GM12878 (cell line): ENCODE measurements at regions not wholly inside any gene's neighbourhood (a gene's known extent, or its start where the extent isn't known, plus 50 kb on each side); places are given as distances from the start of the nearest gene placed in this dataset.
"Not testable (repeated sequence)": the region's sequence is repeated elsewhere in the genome, so short reads cannot be mapped to it uniquely, and the experiment has no call there.

Experiments used
- ATAC-seq: fragments of 200-7000 bp; cut with Tn5 transposase; 3 replicates; pipeline ENCODE4 v1.9.1; 2020; ENCODE audit warnings: mild to moderate bottlenecking, moderate library complexity
- BruUV-seq: library from RNA; stranded (reverse); fragments of 400-500 nt; replicated peaks from 2 replicates; lab custom pipeline; 2021; lab: Mats Ljungman, UMichigan
- CTCF ChIA-PET: fragments of 300-600 bp; sonication (Branson Sonifier 250); formaldehyde crosslinking; extraction: SDS; loops from one replicate; lab custom pipeline; 2021; ENCODE audit warnings: inconsistent platforms; lab: Yijun Ruan, JAX
- POLR2A ChIA-PET: fragments of 350-600 bp; formaldehyde crosslinking; extraction: SDS; loops from one replicate; lab custom pipeline; 2021; ENCODE audit warnings: inconsistent platforms; lab: Charles Lee
- RAD21 ChIA-PET: fragments of 300-600 bp; sonication (Branson Sonifier 250); formaldehyde crosslinking; loops from one replicate; lab custom pipeline; 2023; ENCODE audit warnings: antibody characterized with exemption; ENCODE audit not compliant: unreplicated experiment; lab: Charles Lee
- SMC1A ChIA-PET: fragments of 300-600 bp; sonication (Branson Sonifier 250); formaldehyde crosslinking; loops from one replicate; lab custom pipeline; 2023; ENCODE audit not compliant: unreplicated experiment, uncharacterized antibody; lab: Charles Lee
- DNase-seq: peaks from one replicate; pipeline ENCODE4 v3.0.0-alpha.2; 2011; ENCODE audit warnings: low read depth, low spot score
- FAIRE-seq: peaks from 3 replicates; lab custom pipeline; 2011; peaks lifted over from hg19 to GRCh38; lab: Jason Lieb, UNC
- H2AFZ ChIP-seq: 2 replicates; pipeline ENCODE4 v1.6.0; 2011; ENCODE audit warnings: low read depth, low read length, control low read depth; ENCODE audit not compliant: control insufficient read depth
- H3K27ac ChIP-seq: 2 replicates; pipeline ENCODE4 v1.5.1; 2011; ENCODE audit warnings: control low read depth; ENCODE audit not compliant: control insufficient read depth, insufficient read depth
- H3K27me3 ChIP-seq, 2 experiments: replicated peaks in 1 of 2; 2 replicates each; pipeline versions ENCODE4 v1.6.0 to v1.6.1; 2011; ENCODE audit warnings: low read length in 1 of 2; ENCODE audit not compliant: control insufficient read depth in 2 of 2, insufficient read depth in 2 of 2
- H3K36me3 ChIP-seq, 2 experiments: 2 replicates each; pipeline ENCODE4 v1.5.1; 2011; ENCODE audit warnings: low read length in 1 of 2; ENCODE audit not compliant: control insufficient read depth in 2 of 2, insufficient read depth in 2 of 2
- H3K4me1 ChIP-seq: 2 replicates; pipeline ENCODE4 v1.6.1; 2011; ENCODE audit warnings: mild to moderate bottlenecking, low read length, moderate library complexity, mixed read lengths; ENCODE audit not compliant: control insufficient read depth, insufficient read depth
- H3K4me2 ChIP-seq: 2 replicates; pipeline ENCODE4 v1.6.0; 2011; ENCODE audit warnings: control low read depth; ENCODE audit not compliant: control insufficient read depth, insufficient read depth
- H3K4me3 ChIP-seq: fragments of 200-600 bp; sonication (generic); 2 replicates; pipeline ENCODE4 v1.5.1; 2016
- H3K79me2 ChIP-seq: 2 replicates; pipeline ENCODE4 v1.6.0; 2011; ENCODE audit warnings: low read length; ENCODE audit not compliant: control insufficient read depth, insufficient read depth
- H3K9ac ChIP-seq: 2 replicates; pipeline ENCODE4 v1.8.0; 2011; ENCODE audit warnings: low read length, control low read depth, mixed read lengths; ENCODE audit not compliant: control insufficient read depth, insufficient read depth
- H3K9me3 ChIP-seq: replicated peaks from 3 replicates; pipeline ENCODE4 v1.5.1; 2011; ENCODE audit warnings: mild to moderate bottlenecking, low read length; ENCODE audit not compliant: control insufficient read depth, insufficient read depth
- H4K20me1 ChIP-seq: 2 replicates; pipeline ENCODE4 v1.6.0; 2011; ENCODE audit not compliant: control insufficient read depth, insufficient read depth
- CTCF ChIP-seq, 3 experiments: IDR thresholded peaks in 2 of 3; conservative IDR thresholded peaks in 1 of 3; 2 replicates each; pipeline ENCODE4 v1.5.1; 2011; ENCODE audit warnings: low read depth in 3 of 3, low read length in 3 of 3, mild to moderate bottlenecking in 3 of 3, control low read depth in 2 of 3, moderate library complexity in 2 of 3, inconsistent platforms in 1 of 3, mixed read lengths in 1 of 3; ENCODE audit not compliant: control insufficient read depth in 2 of 3, insufficient read depth in 1 of 3; ENCODE audit errors: extremely low read depth in 1 of 3
- EP300 ChIP-seq, 2 experiments: fragments of 150-350 bp in 1 of 2; IDR thresholded peaks; 2 replicates each; pipeline ENCODE4 v1.6.1; 2011 to 2012; ENCODE audit warnings: low read depth in 2 of 2, low read length in 2 of 2, borderline replicate concordance in 1 of 2, improper control_type of control experiment in 1 of 2, inconsistent platforms in 1 of 2; ENCODE audit not compliant: control insufficient read depth in 1 of 2
- FOS ChIP-seq: IDR thresholded peaks from 3 replicates; pipeline ENCODE4 v1.6.1; 2011; ENCODE audit warnings: borderline replicate concordance; ENCODE audit not compliant: insufficient read length; ENCODE audit errors: extremely low read depth
- HDAC6 ChIP-seq: fragments of 200-600 bp; sonication (generic); IDR thresholded peaks from one replicate; pipeline ENCODE4 v1.8.0; 2017; ENCODE audit warnings: antibody characterized with exemption; ENCODE audit not compliant: unreplicated experiment
- JUNB ChIP-seq: IDR thresholded peaks from 2 replicates; pipeline ENCODE4 v1.6.1; 2016; ENCODE audit warnings: antibody characterized with exemption, mild to moderate bottlenecking
- TCF12 ChIP-seq: IDR thresholded peaks from 2 replicates; pipeline ENCODE4 v1.6.1; 2011; ENCODE audit warnings: low read depth, mild to moderate bottlenecking, low read length
- TCF3 ChIP-seq: IDR thresholded peaks from 2 replicates; pipeline ENCODE4 v1.6.1; 2012; ENCODE audit warnings: low read depth, mild to moderate bottlenecking, low read length, borderline replicate concordance; ENCODE audit not compliant: insufficient read depth
- ZNF207 ChIP-seq: fragments of 450-650 bp; IDR thresholded peaks from 2 replicates; pipeline ENCODE4 v1.6.1; 2014; ENCODE audit warnings: antibody characterized with exemption, mild to moderate bottlenecking, borderline replicate concordance
- WGBS: methylation state at CpG from one replicate; pipeline ENCODE4 v1.1.6; 2016; ENCODE audit warnings: low lambda C conversion rate; ENCODE audit not compliant: insufficient replicate concordance, insufficient coverage; ENCODE audit errors: missing lambda C conversion rate; 5-methylcytosine and 5-hydroxymethylcytosine counted together
- in situ Hi-C: fragments of 300-500 bp; cut with MboI; formaldehyde crosslinking; loops from 9 replicates; pipeline ENCODE4 v1.14.3; 2018; ENCODE audit warnings: mixed read lengths
- intact Hi-C: fragments of 100-400 bp; cut with micrococcal nuclease; formaldehyde crosslinking; loops from one replicate; pipeline ENCODE4 v1.14.2; 2022; ENCODE audit not compliant: unreplicated experiment
- TF ChIP-seq, protein P1 (sequence below): IDR thresholded peaks from 2 replicates; pipeline ENCODE4 v1.6.1; 2011; ENCODE audit warnings: borderline replicate concordance, low read depth, mild to moderate bottlenecking, moderate library complexity, low read length; ENCODE audit not compliant: insufficient read depth, poor library complexity, severe bottlenecking
- TF ChIP-seq, protein P2 (sequence below): fragments of 150-350 bp; IDR thresholded peaks from 2 replicates; pipeline ENCODE4 v1.6.1; 2014; ENCODE audit warnings: mild to moderate bottlenecking, low read depth, low read length

DNA sequence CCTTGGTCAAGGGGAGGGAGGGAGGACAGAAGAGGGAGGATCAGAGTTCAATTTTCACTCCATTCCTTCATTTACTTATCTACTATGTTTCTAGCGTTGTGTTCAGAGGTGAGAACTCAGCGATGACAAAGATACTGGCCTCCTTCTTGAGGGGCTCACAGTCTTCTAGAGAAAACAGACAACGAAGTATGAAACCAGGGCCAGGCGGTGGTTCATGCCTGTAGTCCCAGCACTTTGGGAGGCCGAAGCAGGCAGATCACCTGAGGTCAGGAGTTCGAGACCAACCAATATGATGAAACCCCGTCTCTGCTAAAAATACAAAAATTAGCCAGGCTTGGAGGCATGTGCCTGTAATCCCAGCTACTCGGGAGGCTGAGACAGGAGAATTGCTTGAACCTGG, 277.4 kb downstream of the MYCN start:
- CTCF ChIA-PET = interaction anchor here (0.7 to 1.6 kb wide), 2 partner anchors 441 to 581 kb away, joined by 3 read pairs; no protein-coding TSS in a partner anchor
- H3K36me3 ChIP-seq, H3K9me3 ChIP-seq, H3K4me3 ChIP-seq, ATAC-seq, H3K27me3 ChIP-seq, H2AFZ ChIP-seq, SMC1A ChIA-PET, H3K4me1 ChIP-seq, H3K9ac ChIP-seq, DNase-seq, H4K20me1 ChIP-seq, POLR2A ChIA-PET, in situ Hi-C loops, H3K79me2 ChIP-seq, BruUV-seq, H3K4me2 ChIP-seq, H3K27ac ChIP-seq, FAIRE-seq: not testable (repeated sequence)
- 35% methylated on average over 8 of the region's 8 CpGs for WGBS
- intact Hi-C loops = loop anchor here (5.0 kb wide), 1 partner anchor 580 kb away; no protein-coding TSS in a partner anchor
- RAD21 ChIA-PET = interaction anchor here (0.6 kb wide), 2 partner anchors 250 to 1831 kb away, joined by 3 to 4 read pairs; no protein-coding TSS in a partner anchor

- ChIA-PET RAD21 (no interaction called here), SMC1A (no interaction called here), CTCF (interaction anchor here (0.7 kb wide), 1 partner anchor 441 kb away, joined by 3 read pairs; no protein-coding TSS in a partner anchor), POLR2A (no interaction called here)
- Histone ChIP-seq H3K4me1 (no peaks in the 10 kb centered on the region), H2AFZ (no peak overlapping the region), H3K27ac (no peak overlapping the region), H4K20me1 (no peaks in the 10 kb centered on the region), H3K27me3 (no peaks in the 10 kb centered on the region), H3K9me3 (no peaks in the 10 kb centered on the region), H3K79me2 (no peaks in the 10 kb centered on the region), H3K4me3 (no peak overlapping the region), H3K4me2 (no peak overlapping the region), H3K9ac (no peak overlapping the region), H3K36me3 (no peaks in the 10 kb centered on the region)
- intact Hi-C loops (loop anchor here (5.0 kb wide), 1 partner anchor 580 kb away; no protein-coding TSS in a partner anchor), in situ Hi-C loops (no loop called here)
- FAIRE-seq = no peak
- no peak for ATAC-seq
- DNase-seq = no peak
- 2% methylated on average over 4 of the region's 4 CpGs for WGBS
- BruUV-seq = no TSS peak
- TF ChIP-seq FOS = no peak
- TF ChIP-seq ZNF207 = no peak
- TF ChIP-seq TCF12 = no peak
- TF ChIP-seq HDAC6 = no peak
- no peak for TF ChIP-seq TCF3
- no peak for TF ChIP-seq JUNB
- TF ChIP-seq, protein P1, sequence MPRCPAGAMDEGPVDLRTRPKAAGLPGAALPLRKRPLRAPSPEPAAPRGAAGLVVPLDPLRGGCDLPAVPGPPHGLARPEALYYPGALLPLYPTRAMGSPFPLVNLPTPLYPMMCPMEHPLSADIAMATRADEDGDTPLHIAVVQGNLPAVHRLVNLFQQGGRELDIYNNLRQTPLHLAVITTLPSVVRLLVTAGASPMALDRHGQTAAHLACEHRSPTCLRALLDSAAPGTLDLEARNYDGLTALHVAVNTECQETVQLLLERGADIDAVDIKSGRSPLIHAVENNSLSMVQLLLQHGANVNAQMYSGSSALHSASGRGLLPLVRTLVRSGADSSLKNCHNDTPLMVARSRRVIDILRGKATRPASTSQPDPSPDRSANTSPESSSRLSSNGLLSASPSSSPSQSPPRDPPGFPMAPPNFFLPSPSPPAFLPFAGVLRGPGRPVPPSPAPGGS = no peak
- TF ChIP-seq EP300 (IDR thresholded peaks at IDR 0.05; ENCODE audit: borderline replicate concordance in 1 of 2, control insufficient read depth in 1 of 2, low read depth in 2 of 2, low read length in 2 of 2) = no peak
- TF ChIP-seq CTCF (IDR thresholded peaks at IDR 0.05 in 2 of 3, conservative IDR thresholded peaks at IDR 0.05 in 1 of 3; ENCODE audit: control insufficient read depth in 2 of 3, extremely low read depth in 1 of 3, insufficient read depth in 1 of 3, low read depth in 3 of 3, low read length in 3 of 3) = no peak
- TF ChIP-seq, protein P2, sequence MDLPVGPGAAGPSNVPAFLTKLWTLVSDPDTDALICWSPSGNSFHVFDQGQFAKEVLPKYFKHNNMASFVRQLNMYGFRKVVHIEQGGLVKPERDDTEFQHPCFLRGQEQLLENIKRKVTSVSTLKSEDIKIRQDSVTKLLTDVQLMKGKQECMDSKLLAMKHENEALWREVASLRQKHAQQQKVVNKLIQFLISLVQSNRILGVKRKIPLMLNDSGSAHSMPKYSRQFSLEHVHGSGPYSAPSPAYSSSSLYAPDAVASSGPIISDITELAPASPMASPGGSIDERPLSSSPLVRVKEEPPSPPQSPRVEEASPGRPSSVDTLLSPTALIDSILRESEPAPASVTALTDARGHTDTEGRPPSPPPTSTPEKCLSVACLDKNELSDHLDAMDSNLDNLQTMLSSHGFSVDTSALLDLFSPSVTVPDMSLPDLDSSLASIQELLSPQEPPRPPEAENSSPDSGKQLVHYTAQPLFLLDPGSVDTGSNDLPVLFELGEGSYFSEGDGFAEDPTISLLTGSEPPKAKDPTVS = no peak
These were observed 276.9 kb downstream of the MYCN start for GRCh38 chr2:16217291-16217690.
